SK-N-SH treated with all-trans-retinoic acid at 6 μM for 48 hours (cell line): ENCODE measurements at regions not wholly inside any gene's neighbourhood (a gene's known extent, or its start where the extent isn't known, plus 50 kb on each side); places are given as distances from the start of the nearest gene placed in this dataset.

Source experiments
- CSDC2 ChIP-seq: fragments of 250-450 bp; sonication (Bioruptor Pico); IDR thresholded peaks from 2 replicates; pipeline ENCODE4 v1.5.0; 2020; ENCODE audit warnings: mild to moderate bottlenecking, moderate library complexity
- CSRNP3 ChIP-seq: fragments of 250-450 bp; sonication (Bioruptor Pico); IDR thresholded peaks from 2 replicates; pipeline ENCODE4 v1.5.1; 2021; ENCODE audit warnings: mild to moderate bottlenecking, moderate library complexity
- ISL1 ChIP-seq: fragments of 250-450 bp; sonication (Bioruptor Pico); IDR thresholded peaks from 2 replicates; pipeline ENCODE4 v2.1.2; 2022; ENCODE audit warnings: mild to moderate bottlenecking, moderate library complexity
- OSR1 ChIP-seq: fragments of 250-450 bp; sonication (Bioruptor Pico); IDR thresholded peaks from 2 replicates; pipeline ENCODE4 v1.8.0; 2022; ENCODE audit warnings: moderate library complexity, mild to moderate bottlenecking, inconsistent platforms
- RARB ChIP-seq: fragments of 250-450 bp; sonication (Bioruptor Pico); IDR thresholded peaks from 2 replicates; pipeline ENCODE4 v1.8.0; 2021; ENCODE audit warnings: mild to moderate bottlenecking, moderate library complexity
- TCF4 ChIP-seq: fragments of 250-450 bp; sonication (Bioruptor Pico); IDR thresholded peaks from 2 replicates; pipeline ENCODE4 v1.8.0; 2021; ENCODE audit warnings: mild to moderate bottlenecking, moderate library complexity, borderline replicate concordance
- TOX ChIP-seq: fragments of 250-450 bp; sonication (Bioruptor Pico); IDR thresholded peaks from 2 replicates; pipeline ENCODE4 v1.8.0; 2021; ENCODE audit warnings: mild to moderate bottlenecking, moderate library complexity, borderline replicate concordance
- TF ChIP-seq, protein P1 (sequence below): fragments of 250-450 bp; sonication (Bioruptor Pico); IDR thresholded peaks from 2 replicates; pipeline ENCODE4 v1.8.0; 2021; ENCODE audit warnings: low read depth, mild to moderate bottlenecking, moderate library complexity, borderline replicate concordance

GRCh38 chr3:150080058-150080730, 109.5 kb upstream of the PFN2 start:
- TF ChIP-seq CSDC2 (CRISPR knock-in tag) (no peak), TCF4 (CRISPR knock-in tag) (no peak), RARB (CRISPR knock-in tag) (no peak), ISL1 (no peak), OSR1 (no peak), TOX (no peak), CSRNP3 (no peak)
- TF ChIP-seq, protein P1, sequence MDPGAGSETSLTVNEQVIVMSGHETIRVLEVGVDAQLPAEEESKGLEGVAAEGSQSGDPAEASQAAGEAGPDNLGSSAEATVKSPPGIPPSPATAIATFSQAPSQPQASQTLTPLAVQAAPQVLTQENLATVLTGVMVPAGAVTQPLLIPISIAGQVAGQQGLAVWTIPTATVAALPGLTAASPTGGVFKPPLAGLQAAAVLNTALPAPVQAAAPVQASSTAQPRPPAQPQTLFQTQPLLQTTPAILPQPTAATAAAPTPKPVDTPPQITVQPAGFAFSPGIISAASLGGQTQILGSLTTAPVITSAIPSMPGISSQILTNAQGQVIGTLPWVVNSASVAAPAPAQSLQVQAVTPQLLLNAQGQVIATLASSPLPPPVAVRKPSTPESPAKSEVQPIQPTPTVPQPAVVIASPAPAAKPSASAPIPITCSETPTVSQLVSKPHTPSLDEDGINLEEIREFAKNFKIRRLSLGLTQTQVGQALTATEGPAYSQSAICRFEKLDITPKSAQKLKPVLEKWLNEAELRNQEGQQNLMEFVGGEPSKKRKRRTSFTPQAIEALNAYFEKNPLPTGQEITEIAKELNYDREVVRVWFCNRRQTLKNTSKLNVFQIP = no peak
